Parathyroid adenoma (tissue), 2 donors: ENCODE measurements at regions not wholly inside any gene's neighbourhood (a gene's known extent, or its start where the extent isn't known, plus 50 kb on each side); places are given as distances from the start of the nearest gene placed in this dataset.

Experiments used
- H2AFZ ChIP-seq: fragments of 300-600 bp; sonication (generic); one replicate; pipeline ENCODE4 v1.7.0; 2017; ENCODE audit warnings: antibody characterized with exemption, mild to moderate bottlenecking
- H3K27ac ChIP-seq: fragments of 300-600 bp; sonication (generic); one replicate; pipeline ENCODE4 v1.7.0; 2017
- H3K27me3 ChIP-seq: fragments of 300-600 bp; sonication (generic); one replicate; pipeline ENCODE4 v1.7.0; 2017; ENCODE audit warnings: low read length; ENCODE audit not compliant: control insufficient read depth, insufficient read depth
- H3K36me3 ChIP-seq: fragments of 300-600 bp; sonication (generic); one replicate; pipeline ENCODE4 v1.7.0; 2017; ENCODE audit warnings: low read length; ENCODE audit not compliant: control insufficient read depth, insufficient read depth
- H3K4me1 ChIP-seq: fragments of 300-600 bp; sonication (generic); one replicate; pipeline ENCODE4 v1.7.0; 2017; ENCODE audit warnings: control low read depth
- H3K4me2 ChIP-seq: fragments of 300-600 bp; sonication (generic); one replicate; pipeline ENCODE4 v1.7.0; 2017; ENCODE audit warnings: low read length
- H3K4me3 ChIP-seq: fragments of 300-600 bp; sonication (generic); one replicate; pipeline ENCODE4 v1.7.0; 2017; ENCODE audit warnings: low read depth, low read length
- H3K79me2 ChIP-seq: fragments of 300-600 bp; sonication (generic); one replicate; pipeline ENCODE4 v1.7.0; 2017; ENCODE audit warnings: control low read depth
- H3K9ac ChIP-seq: fragments of 300-600 bp; sonication (generic); one replicate; pipeline ENCODE4 v1.7.0; 2017; ENCODE audit warnings: mild to moderate bottlenecking
- H3K9me3 ChIP-seq: fragments of 300-600 bp; sonication (generic); one replicate; pipeline ENCODE4 v1.7.0; 2017; ENCODE audit warnings: low read length; ENCODE audit not compliant: control insufficient read depth
- CTCF ChIP-seq: fragments of 300-600 bp; sonication (generic); IDR thresholded peaks from one replicate; pipeline ENCODE4 v1.7.0; 2017; ENCODE audit warnings: antibody characterized with exemption, mild to moderate bottlenecking
- donor health status: primary hyperparathyroidism.

- no peak for TF ChIP-seq CTCF
- H3K27ac ChIP-seq, result no peak overlapping the region
- H3K9me3 ChIP-seq, result no peaks in the 10 kb centered on the region
- H3K4me2 ChIP-seq, result no peak overlapping the region
- no peak overlapping the region for H3K4me3 ChIP-seq
- no peaks in the 10 kb centered on the region for H3K4me1 ChIP-seq
- no peak overlapping the region for H3K9ac ChIP-seq
- H3K36me3 ChIP-seq, result no peaks in the 10 kb centered on the region
- H3K27me3 ChIP-seq, result no peaks in the 10 kb centered on the region
- no peak overlapping the region for H2AFZ ChIP-seq
- H3K79me2 ChIP-seq, result no peaks in the 10 kb centered on the region
These were observed 656.8 kb downstream of the TBC1D22A start for GRCh38 chr22:47419239-47419638.

GRCh38 chr22:47417699-47418098 lies 655.2 kb downstream of the TBC1D22A start:
- no peak overlapping the region for H3K27ac ChIP-seq
- no peak for TF ChIP-seq CTCF
- no peaks in the 10 kb centered on the region for H3K4me1 ChIP-seq
- H3K79me2 ChIP-seq, result no peaks in the 10 kb centered on the region
- H3K36me3 ChIP-seq, result no peaks in the 10 kb centered on the region
- no peak overlapping the region for H2AFZ ChIP-seq
- H3K4me3 ChIP-seq, result no peak overlapping the region
- H3K27me3 ChIP-seq, result no peaks in the 10 kb centered on the region
- H3K9ac ChIP-seq, result no peak overlapping the region
- H3K9me3 ChIP-seq, result no peaks in the 10 kb centered on the region
- no peak overlapping the region for H3K4me2 ChIP-seq

- Histone ChIP-seq H3K4me1 (no peaks in the 10 kb centered on the region), H3K4me2 (no peak overlapping the region), H2AFZ (no peak overlapping the region), H3K27ac (no peak overlapping the region), H3K27me3 (no peaks in the 10 kb centered on the region), H3K79me2 (no peaks in the 10 kb centered on the region), H3K9me3 (no peaks in the 10 kb centered on the region), H3K4me3 (no peak overlapping the region), H3K9ac (no peak overlapping the region), H3K36me3 (no peaks in the 10 kb centered on the region)
- no peak for TF ChIP-seq CTCF
These were observed 648.6 kb downstream of the TBC1D22A start for GRCh38 chr22:47411006-47411405.

- no peaks in the 10 kb centered on the region for H3K79me2 ChIP-seq
- no peak overlapping the region for H3K27ac ChIP-seq
- no peak for TF ChIP-seq CTCF
- no peak overlapping the region for H2AFZ ChIP-seq
- no peaks in the 10 kb centered on the region for H3K9me3 ChIP-seq
- H3K4me3 ChIP-seq, result no peak overlapping the region
- H3K4me2 ChIP-seq, result no peak overlapping the region
- no peak overlapping the region for H3K9ac ChIP-seq
- no peaks in the 10 kb centered on the region for H3K4me1 ChIP-seq
- H3K36me3 ChIP-seq, result no peaks in the 10 kb centered on the region
- H3K27me3 ChIP-seq, result no peaks in the 10 kb centered on the region
These were observed 647.3 kb downstream of the TBC1D22A start for GRCh38 chr22:47409539-47410275.

- no peak overlapping the region for H3K27ac ChIP-seq
- no peak for TF ChIP-seq CTCF
- no peaks in the 10 kb centered on the region for H3K27me3 ChIP-seq
- H3K4me1 ChIP-seq, result no peaks in the 10 kb centered on the region
- H3K79me2 ChIP-seq, result no peaks in the 10 kb centered on the region
- no peak overlapping the region for H3K9ac ChIP-seq
- H3K9me3 ChIP-seq, result no peaks in the 10 kb centered on the region
- H3K4me3 ChIP-seq, result no peak overlapping the region
- H3K4me2 ChIP-seq, result no peak overlapping the region
- no peaks in the 10 kb centered on the region for H3K36me3 ChIP-seq
- no peak overlapping the region for H2AFZ ChIP-seq
These were observed 646.0 kb downstream of the TBC1D22A start for GRCh38 chr22:47408409-47408808.
